ENCODE measurements at regions not wholly inside any gene's neighbourhood (a gene's known extent, or its start where the extent isn't known, plus 50 kb on each side); places are given as distances from the start of the nearest gene placed in this dataset.

DNA sequence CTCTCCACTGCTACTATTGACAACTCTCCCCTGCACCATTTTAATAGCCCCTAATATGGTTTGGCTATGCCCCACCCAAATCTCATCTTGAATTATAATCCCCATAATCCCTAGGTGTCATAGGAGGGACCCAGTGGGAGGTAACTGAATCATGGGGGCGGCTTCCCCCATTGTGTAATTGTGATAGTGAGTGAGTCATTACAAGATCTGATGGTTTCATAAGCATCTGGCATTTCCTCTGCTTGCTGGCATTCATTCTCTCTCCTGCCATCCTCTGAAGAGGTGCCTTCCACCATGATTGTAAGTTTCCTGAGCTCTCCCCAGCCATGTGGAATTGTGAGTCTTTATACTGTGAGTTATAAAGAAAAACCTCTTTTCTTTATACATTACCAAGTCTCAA, 74.1 kb upstream of the TCF21 start:
- DNase-seq (ENCODE audit: low read depth), result peak; percentile 14
- no peak overlapping the region for H3K4me3 ChIP-seq (ENCODE audit: control insufficient read depth, low read depth, low read length)
- no peak for TF ChIP-seq CTCF (IDR thresholded peaks at IDR 0.05; ENCODE audit: control insufficient read depth, insufficient read depth, low read depth, low read length, missing control alignments)

- DNase-seq (ENCODE audit: low read depth), result no peak
- no peak for TF ChIP-seq CTCF (IDR thresholded peaks at IDR 0.05; ENCODE audit: control insufficient read depth, insufficient read depth, low read depth, low read length, missing control alignments)
- no peak overlapping the region for H3K4me3 ChIP-seq (ENCODE audit: control insufficient read depth, low read depth, low read length)
Observed at GRCh38 chr6:133815313-133815712, 73.6 kb upstream of the TCF21 start.

- H3K4me3 ChIP-seq (ENCODE audit: control insufficient read depth, low read depth, low read length), result no peak overlapping the region
- TF ChIP-seq CTCF (IDR thresholded peaks at IDR 0.05; ENCODE audit: control insufficient read depth, insufficient read depth, low read depth, low read length, missing control alignments), result no peak
- DNase-seq (ENCODE audit: low read depth), result no peak
Observed at GRCh38 chr6:133816171-133816570, 72.7 kb upstream of the TCF21 start.

GRCh38 chr6:133817460-133818047, 71.4 kb upstream of the TCF21 start:
- DNase-seq (ENCODE audit: low read depth), result no peak
- no peak overlapping the region for H3K4me3 ChIP-seq (ENCODE audit: control insufficient read depth, low read depth, low read length)
- peak; percentile 48 for TF ChIP-seq CTCF (IDR thresholded peaks at IDR 0.05; ENCODE audit: control insufficient read depth, insufficient read depth, low read depth, low read length, missing control alignments)

DNA sequence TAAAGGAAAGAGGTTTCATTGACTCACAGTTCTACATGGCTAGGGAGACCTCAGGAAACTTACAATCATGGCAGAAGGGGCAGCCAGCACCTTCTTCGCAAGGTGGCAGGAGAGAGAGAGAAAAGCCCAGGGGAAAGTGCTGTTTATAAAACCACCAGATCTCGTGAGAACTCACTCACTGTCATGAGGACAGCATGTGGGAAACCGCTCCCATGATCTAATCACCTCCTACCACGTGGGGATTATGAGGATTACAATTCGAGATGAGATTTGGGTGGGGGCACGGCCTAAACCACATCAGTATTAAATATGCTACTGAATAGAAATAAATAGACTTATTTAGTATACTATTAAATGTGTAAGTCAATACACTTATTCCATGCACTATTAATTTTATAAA, 70.6 kb upstream of the TCF21 start:
- no peak for TF ChIP-seq CTCF (IDR thresholded peaks at IDR 0.05; ENCODE audit: control insufficient read depth, insufficient read depth, low read depth, low read length, missing control alignments)
- DNase-seq (ENCODE audit: low read depth), result no peak
- no peak overlapping the region for H3K4me3 ChIP-seq (ENCODE audit: control insufficient read depth, low read depth, low read length)

DNA sequence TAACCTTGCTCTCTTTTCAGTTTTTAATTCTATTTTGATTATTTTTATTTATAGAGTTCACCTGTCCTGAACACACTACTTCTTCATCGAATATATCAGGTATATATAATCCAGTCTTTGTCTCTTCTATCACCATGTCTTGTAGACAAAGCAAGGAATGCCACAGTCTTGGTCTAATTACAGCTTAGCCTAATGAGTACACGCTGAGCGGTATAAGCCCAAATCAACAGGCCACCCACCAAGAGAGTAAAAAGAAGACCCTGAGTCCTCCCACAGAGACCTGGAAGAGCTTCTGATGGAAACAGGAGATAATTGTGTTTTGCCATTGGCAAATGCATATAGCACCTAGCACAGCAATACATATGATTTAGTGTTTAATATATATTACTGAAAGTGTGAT, 68.7 kb upstream of the TCF21 start:
- H3K4me3 ChIP-seq (ENCODE audit: control insufficient read depth, low read depth, low read length), result no peak overlapping the region
- DNase-seq (ENCODE audit: low read depth), result no peak
- no peak for TF ChIP-seq CTCF (IDR thresholded peaks at IDR 0.05; ENCODE audit: control insufficient read depth, insufficient read depth, low read depth, low read length, missing control alignments)

DNA sequence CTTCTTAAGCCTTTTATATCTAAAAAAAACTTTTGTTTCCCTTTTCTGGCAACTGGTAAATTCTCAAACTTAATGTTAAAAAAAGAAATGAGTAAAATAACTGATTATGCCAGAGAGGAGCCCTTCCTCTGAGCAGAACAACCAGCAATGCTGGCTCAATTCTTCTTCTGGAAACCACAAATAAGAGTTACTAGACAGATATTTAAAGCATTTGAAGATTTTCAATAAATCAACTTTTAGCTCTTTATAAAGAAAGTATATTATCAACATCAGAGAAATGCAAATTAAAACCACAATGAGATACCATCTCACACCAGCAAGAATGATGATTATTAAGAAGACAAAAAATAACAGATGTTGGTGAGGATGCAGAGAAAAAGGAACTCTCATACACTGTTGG, 61.1 kb upstream of the TCF21 start:
- TF ChIP-seq CTCF (IDR thresholded peaks at IDR 0.05; ENCODE audit: control insufficient read depth, insufficient read depth, low read depth, low read length, missing control alignments), result no peak
- DNase-seq (ENCODE audit: low read depth), result no peak
- no peak overlapping the region for H3K4me3 ChIP-seq (ENCODE audit: control insufficient read depth, low read depth, low read length)

Data from AG09309 (cell line).